ENCODE measurements at regions not wholly inside any gene's neighbourhood (a gene's known extent, or its start where the extent isn't known, plus 50 kb on each side); places are given as distances from the start of the nearest gene placed in this dataset.

GRCh38 chr15:69888406-69888805 is 209.3 kb downstream of the TLE3 start:
- Histone ChIP-seq H3K4me1 (ENCODE audit: insufficient read depth, low read length) (no peaks in the 10 kb centered on the region), H3K27me3 (ENCODE audit: insufficient read depth, low read length) (peaks cover 2% of the 10 kb centered on the region), H3K4me3 (ENCODE audit: low read length) (no peak overlapping the region), H3K9me3 (ENCODE audit: low read depth, low read length) (no peaks in the 10 kb centered on the region)

GRCh38 chr15:69891070-69891536 is 206.6 kb downstream of the TLE3 start:
- Histone ChIP-seq H3K9me3 (ENCODE audit: low read depth, low read length) (no peaks in the 10 kb centered on the region), H3K4me3 (ENCODE audit: low read length) (no peak overlapping the region)

GRCh38 chr15:69891606-69892005 is 206.1 kb downstream of the TLE3 start:
- H3K4me3 ChIP-seq (ENCODE audit: low read length): no peak overlapping the region

More at GRCh38 chr15:69891070-69891536, 206.6 kb downstream of the TLE3 start:
- H3K27me3 ChIP-seq (ENCODE audit: insufficient read depth, low read length): peaks cover 2% of the 10 kb centered on the region
- no peaks in the 10 kb centered on the region for H3K4me1 ChIP-seq (ENCODE audit: insufficient read depth, low read length)

GRCh38 chr15:69892351-69892750 is 205.4 kb downstream of the TLE3 start:
- Histone ChIP-seq H3K9me3 (ENCODE audit: low read depth, low read length) (no peaks in the 10 kb centered on the region), H3K4me3 (ENCODE audit: low read length) (no peak overlapping the region), H3K27me3 (ENCODE audit: insufficient read depth, low read length) (no peaks in the 10 kb centered on the region), H3K4me1 (ENCODE audit: insufficient read depth, low read length) (no peaks in the 10 kb centered on the region)

More at GRCh38 chr15:69891606-69892005, 206.1 kb downstream of the TLE3 start:
- Histone ChIP-seq H3K4me1 (ENCODE audit: insufficient read depth, low read length) (no peaks in the 10 kb centered on the region), H3K27me3 (ENCODE audit: insufficient read depth, low read length) (peaks cover 2% of the 10 kb centered on the region), H3K9me3 (ENCODE audit: low read depth, low read length) (no peaks in the 10 kb centered on the region)

GRCh38 chr15:69893086-69893485 is 204.6 kb downstream of the TLE3 start:
- Histone ChIP-seq H3K4me3 (ENCODE audit: low read length) (no peak overlapping the region), H3K9me3 (ENCODE audit: low read depth, low read length) (no peaks in the 10 kb centered on the region), H3K27me3 (ENCODE audit: insufficient read depth, low read length) (peaks cover 3% of the 10 kb centered on the region), H3K4me1 (ENCODE audit: insufficient read depth, low read length) (no peaks in the 10 kb centered on the region)

- H3K4me1 ChIP-seq (ENCODE audit: insufficient read depth, low read length): no peaks in the 10 kb centered on the region
- no peak overlapping the region for H3K4me3 ChIP-seq (ENCODE audit: low read length)
- peaks cover 3% of the 10 kb centered on the region for H3K27me3 ChIP-seq (ENCODE audit: insufficient read depth, low read length)
- no peaks in the 10 kb centered on the region for H3K9me3 ChIP-seq (ENCODE audit: low read depth, low read length)
Observed at GRCh38 chr15:69893863-69894262, 203.9 kb downstream of the TLE3 start.

- Histone ChIP-seq H3K27me3 (ENCODE audit: insufficient read depth, low read length) (peaks cover 3% of the 10 kb centered on the region), H3K4me1 (ENCODE audit: insufficient read depth, low read length) (no peaks in the 10 kb centered on the region), H3K9me3 (ENCODE audit: low read depth, low read length) (no peaks in the 10 kb centered on the region), H3K4me3 (ENCODE audit: low read length) (no peak overlapping the region)
Observed at GRCh38 chr15:69895202-69895601, 202.5 kb downstream of the TLE3 start.

GRCh38 chr15:69896606-69897005 is 201.1 kb downstream of the TLE3 start:
- H3K4me3 ChIP-seq (ENCODE audit: low read length): no peak overlapping the region
- H3K4me1 ChIP-seq (ENCODE audit: insufficient read depth, low read length): no peaks in the 10 kb centered on the region
- no peaks in the 10 kb centered on the region for H3K9me3 ChIP-seq (ENCODE audit: low read depth, low read length)
- peaks cover 3% of the 10 kb centered on the region for H3K27me3 ChIP-seq (ENCODE audit: insufficient read depth, low read length)

GRCh38 chr15:69897061-69897460 is 200.7 kb downstream of the TLE3 start:
- Histone ChIP-seq H3K4me3 (ENCODE audit: low read length) (no peak overlapping the region), H3K4me1 (ENCODE audit: insufficient read depth, low read length) (no peaks in the 10 kb centered on the region), H3K9me3 (ENCODE audit: low read depth, low read length) (no peaks in the 10 kb centered on the region), H3K27me3 (ENCODE audit: insufficient read depth, low read length) (peaks cover 3% of the 10 kb centered on the region)

- H3K9me3 ChIP-seq (ENCODE audit: low read depth, low read length): no peaks in the 10 kb centered on the region
- H3K4me3 ChIP-seq (ENCODE audit: low read length): no peak overlapping the region
- H3K27me3 ChIP-seq (ENCODE audit: insufficient read depth, low read length): peaks cover 3% of the 10 kb centered on the region
- no peaks in the 10 kb centered on the region for H3K4me1 ChIP-seq (ENCODE audit: insufficient read depth, low read length)
Observed at GRCh38 chr15:69897471-69898237, 200.1 kb downstream of the TLE3 start.

GRCh38 chr15:69898243-69898642 is 199.5 kb downstream of the TLE3 start:
- Histone ChIP-seq H3K27me3 (ENCODE audit: insufficient read depth, low read length) (peaks cover 3% of the 10 kb centered on the region), H3K4me1 (ENCODE audit: insufficient read depth, low read length) (no peaks in the 10 kb centered on the region), H3K9me3 (ENCODE audit: low read depth, low read length) (no peaks in the 10 kb centered on the region), H3K4me3 (ENCODE audit: low read length) (no peak overlapping the region)

GRCh38 chr15:69902414-69903062 is 195.2 kb downstream of the TLE3 start:
- Histone ChIP-seq H3K4me1 (ENCODE audit: insufficient read depth, low read length) (no peaks in the 10 kb centered on the region), H3K4me3 (ENCODE audit: low read length) (no peak overlapping the region), H3K27me3 (ENCODE audit: insufficient read depth, low read length) (peaks cover 3% of the 10 kb centered on the region), H3K9me3 (ENCODE audit: low read depth, low read length) (no peaks in the 10 kb centered on the region)

- Histone ChIP-seq H3K9me3 (ENCODE audit: low read depth, low read length) (no peaks in the 10 kb centered on the region), H3K4me3 (ENCODE audit: low read length) (no peak overlapping the region), H3K4me1 (ENCODE audit: insufficient read depth, low read length) (no peaks in the 10 kb centered on the region), H3K27me3 (ENCODE audit: insufficient read depth, low read length) (no peaks in the 10 kb centered on the region)
Observed at GRCh38 chr15:69903470-69904469, 193.9 kb downstream of the TLE3 start.

- Histone ChIP-seq H3K27me3 (ENCODE audit: insufficient read depth, low read length) (no peaks in the 10 kb centered on the region), H3K4me1 (ENCODE audit: insufficient read depth, low read length) (no peaks in the 10 kb centered on the region), H3K4me3 (ENCODE audit: low read length) (no peak overlapping the region), H3K9me3 (ENCODE audit: low read depth, low read length) (no peaks in the 10 kb centered on the region)
Observed at GRCh38 chr15:69906256-69907185, 191.2 kb downstream of the TLE3 start.
